GM20000 (cell line): ENCODE measurements at regions not wholly inside any gene's neighbourhood (a gene's known extent, or its start where the extent isn't known, plus 50 kb on each side); places are given as distances from the start of the nearest gene placed in this dataset.

Source experiments
- DNase-seq: peaks from one replicate; pipeline ENCODE4 v3.0.0; 2012; ENCODE audit warnings: low spot score
- CTCF ChIP-seq: IDR thresholded peaks from 2 replicates; pipeline ENCODE4 v1.5.1; 2012; ENCODE audit warnings: mild to moderate bottlenecking, control low read depth; ENCODE audit errors: extremely low read depth, missing control alignments

GRCh38 chr4:107408968-107409367, 311.1 kb downstream of the PAPSS1 start:
- no peak for DNase-seq
- TF ChIP-seq CTCF, result no peak

GRCh38 chr4:107404591-107405300, 315.3 kb downstream of the PAPSS1 start:
- DNase-seq, result no peak
- TF ChIP-seq CTCF, result no peak

GRCh38 chr4:107402291-107402690, 317.7 kb downstream of the PAPSS1 start:
- DNase-seq, result no peak
- no peak for TF ChIP-seq CTCF

- DNase-seq, result no peak
- TF ChIP-seq CTCF, result no peak
These were observed 327.1 kb downstream of the PAPSS1 start for GRCh38 chr4:107392951-107393350.

- TF ChIP-seq CTCF, result no peak
- no peak for DNase-seq
These were observed 327.7 kb downstream of the PAPSS1 start for GRCh38 chr4:107392380-107392779.

GRCh38 chr4:107391630-107392028, 328.4 kb downstream of the PAPSS1 start:
- no peak for DNase-seq
- no peak for TF ChIP-seq CTCF

GRCh38 chr4:107391009-107391629, 328.9 kb downstream of the PAPSS1 start:
- TF ChIP-seq CTCF, result no peak
- DNase-seq, result no peak
